HG02840 (cell line): ENCODE measurements at regions not wholly inside any gene's neighbourhood (a gene's known extent, or its start where the extent isn't known, plus 50 kb on each side); places are given as distances from the start of the nearest gene placed in this dataset.

Experiments
- ATAC-seq: cut with Tn5 transposase; IDR thresholded peaks from one replicate; pipeline ENCODE4 v1.9.1; 2021; ENCODE audit warnings: mild to moderate bottlenecking, moderate library complexity, moderate number of reproducible peaks; ENCODE audit not compliant: unreplicated experiment, low FRiP score

- no peak for ATAC-seq
Measured at GRCh38 chr13:106246242-106246641, 289.2 kb downstream of the EFNB2 start.

DNA sequence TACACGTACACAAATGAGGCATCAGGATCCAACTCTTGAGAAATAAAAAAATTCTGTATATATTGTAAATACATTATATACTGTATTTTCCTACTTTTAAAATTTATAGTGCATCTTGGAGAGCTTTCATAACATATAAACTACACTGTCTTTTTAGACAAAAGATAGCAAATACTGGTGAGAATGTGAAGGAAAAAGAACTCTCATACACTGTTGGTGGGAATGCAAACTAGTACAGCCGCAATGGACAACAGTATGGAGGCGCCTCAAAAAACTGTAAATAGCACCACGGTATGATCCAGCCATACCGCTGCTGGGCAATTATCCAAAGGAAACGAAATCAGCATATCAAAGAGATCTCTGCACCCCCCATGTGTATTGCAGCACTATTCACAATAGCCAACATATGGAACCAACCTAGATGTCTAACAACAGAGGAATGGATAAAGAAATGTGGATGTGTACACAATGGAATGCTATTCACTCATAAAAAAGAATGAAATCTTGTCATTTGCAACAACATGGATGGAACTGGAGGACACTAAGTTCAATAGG is 292.4 kb downstream of the EFNB2 start:
- ATAC-seq: no peak

DNA sequence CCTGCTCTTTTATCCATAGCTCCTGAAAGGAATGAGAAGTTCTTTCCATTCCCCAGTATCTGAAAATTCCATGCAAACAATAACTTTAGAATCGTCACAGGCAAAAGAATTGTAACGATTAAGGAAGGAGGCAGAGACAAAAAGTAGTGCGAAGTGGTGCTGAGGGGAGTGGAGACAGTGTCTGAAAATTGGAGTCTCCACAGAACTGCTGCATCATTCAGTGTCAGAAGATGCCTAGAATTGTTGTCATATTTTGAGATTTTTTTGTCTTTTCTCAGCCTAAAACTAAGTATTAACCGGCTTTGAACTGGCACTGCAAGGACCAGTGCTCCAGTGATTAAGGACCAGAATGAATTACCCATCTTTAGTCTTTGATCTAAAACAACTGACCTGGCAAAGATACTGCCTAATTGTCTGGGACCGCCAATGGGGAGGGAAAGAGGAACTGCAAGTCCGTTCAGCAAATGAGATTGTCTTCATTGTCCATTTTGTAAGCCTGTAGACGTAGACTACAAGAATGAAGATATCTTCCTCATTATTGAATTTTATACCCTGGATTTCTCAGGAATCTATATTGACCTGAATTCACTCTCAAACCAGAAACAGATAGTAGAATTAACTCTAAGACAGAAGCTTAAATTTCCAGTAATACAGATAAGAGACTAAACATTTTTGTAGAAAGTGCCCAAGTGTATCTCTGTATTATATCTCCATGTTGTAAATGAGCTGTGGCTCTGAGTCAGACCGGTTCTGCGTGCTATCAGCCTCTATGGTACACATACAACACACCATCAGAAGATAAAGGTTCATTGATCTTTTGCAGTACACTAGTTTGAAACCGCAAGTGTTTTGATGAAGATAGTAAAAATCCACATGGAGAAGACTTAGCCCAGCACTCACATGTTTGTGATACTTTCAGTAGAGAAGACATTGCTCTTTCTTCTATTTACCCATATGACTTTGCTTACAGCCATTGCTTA is 293.2 kb downstream of the EFNB2 start:
- no peak for ATAC-seq

- ATAC-seq: no peak
Measured at GRCh38 chr13:106238690-106239089, 296.8 kb downstream of the EFNB2 start.

DNA sequence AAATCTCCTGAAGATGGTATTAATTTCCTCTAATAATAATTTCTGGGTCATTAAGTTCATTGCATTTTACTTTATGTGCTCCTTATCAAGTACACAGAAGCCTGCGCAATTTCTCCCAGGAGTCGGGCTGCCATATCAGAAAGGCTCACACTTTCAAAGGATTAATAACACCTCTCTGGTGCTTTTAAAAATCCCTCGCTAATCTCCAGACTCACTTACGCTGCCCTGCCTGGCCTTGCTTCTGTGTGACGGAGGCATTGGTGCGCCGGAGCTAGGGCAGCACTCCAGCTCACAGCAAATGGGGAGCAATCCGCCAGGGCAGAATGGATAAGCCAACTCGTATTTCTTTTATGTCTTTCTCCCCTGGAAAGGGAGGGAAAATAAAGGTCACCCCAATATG is 300.8 kb downstream of the EFNB2 start:
- ATAC-seq: no peak

GRCh38 chr13:106233134-106233735 is 302.2 kb downstream of the EFNB2 start:
- no peak for ATAC-seq

DNA sequence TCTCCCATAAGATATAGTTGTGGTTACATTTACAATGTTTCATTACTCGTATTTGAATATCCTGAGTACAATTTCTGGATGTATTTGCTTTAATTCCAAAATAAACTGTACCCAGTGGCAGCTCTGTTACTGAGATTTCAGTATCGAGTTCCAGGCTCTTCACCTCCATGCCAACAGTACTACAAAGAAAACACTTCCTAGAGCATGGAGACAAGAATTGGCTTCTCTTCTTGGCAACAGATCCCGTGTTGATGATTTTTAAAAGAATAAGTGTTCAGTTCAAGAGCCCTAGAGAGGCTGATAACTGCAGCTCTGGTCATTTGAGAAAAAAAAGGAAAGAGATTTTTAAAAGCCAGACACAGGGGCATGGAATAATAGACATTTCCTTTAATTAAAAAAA is 302.8 kb downstream of the EFNB2 start:
- ATAC-seq: no peak

DNA sequence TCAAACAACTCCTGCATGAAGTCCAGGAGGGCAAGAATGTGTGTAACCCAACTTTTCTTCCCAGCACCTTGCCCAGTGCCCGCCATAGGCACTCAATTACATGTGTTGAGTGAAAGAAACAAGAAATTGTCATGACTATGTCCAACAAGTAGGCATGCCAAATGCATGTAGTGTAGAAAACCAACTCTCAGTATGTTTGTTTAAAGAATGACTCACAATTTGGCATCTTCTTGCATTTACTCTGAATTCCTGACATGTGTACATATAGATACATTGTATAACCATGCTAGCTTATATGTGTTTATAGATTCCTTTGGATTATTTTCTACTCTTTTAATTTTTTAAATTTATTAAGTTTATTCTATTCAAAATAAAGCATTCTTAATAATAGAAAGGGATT is 305.0 kb downstream of the EFNB2 start:
- ATAC-seq: no peak

- ATAC-seq: no peak
Measured at GRCh38 chr13:106225126-106225525, 310.3 kb downstream of the EFNB2 start.

DNA sequence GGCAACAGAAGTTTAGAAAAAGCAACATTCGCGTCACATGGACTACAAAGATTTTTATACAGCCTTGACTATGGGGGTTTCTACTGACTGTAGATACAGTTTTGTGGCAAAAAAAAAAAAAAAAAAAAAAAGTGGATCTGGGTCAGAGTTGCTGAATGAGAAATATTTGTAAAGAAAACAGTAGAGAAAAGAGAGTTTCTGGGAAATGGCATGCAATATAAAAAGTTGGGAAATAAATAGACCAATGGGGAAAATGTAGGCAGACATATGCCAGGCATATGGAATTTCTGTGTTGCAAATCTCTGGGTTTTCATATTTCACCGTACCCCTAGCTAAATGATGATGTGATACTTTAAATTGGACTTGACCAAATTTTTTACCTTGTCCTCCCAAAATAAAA is 315.3 kb downstream of the EFNB2 start:
- no peak for ATAC-seq

DNA sequence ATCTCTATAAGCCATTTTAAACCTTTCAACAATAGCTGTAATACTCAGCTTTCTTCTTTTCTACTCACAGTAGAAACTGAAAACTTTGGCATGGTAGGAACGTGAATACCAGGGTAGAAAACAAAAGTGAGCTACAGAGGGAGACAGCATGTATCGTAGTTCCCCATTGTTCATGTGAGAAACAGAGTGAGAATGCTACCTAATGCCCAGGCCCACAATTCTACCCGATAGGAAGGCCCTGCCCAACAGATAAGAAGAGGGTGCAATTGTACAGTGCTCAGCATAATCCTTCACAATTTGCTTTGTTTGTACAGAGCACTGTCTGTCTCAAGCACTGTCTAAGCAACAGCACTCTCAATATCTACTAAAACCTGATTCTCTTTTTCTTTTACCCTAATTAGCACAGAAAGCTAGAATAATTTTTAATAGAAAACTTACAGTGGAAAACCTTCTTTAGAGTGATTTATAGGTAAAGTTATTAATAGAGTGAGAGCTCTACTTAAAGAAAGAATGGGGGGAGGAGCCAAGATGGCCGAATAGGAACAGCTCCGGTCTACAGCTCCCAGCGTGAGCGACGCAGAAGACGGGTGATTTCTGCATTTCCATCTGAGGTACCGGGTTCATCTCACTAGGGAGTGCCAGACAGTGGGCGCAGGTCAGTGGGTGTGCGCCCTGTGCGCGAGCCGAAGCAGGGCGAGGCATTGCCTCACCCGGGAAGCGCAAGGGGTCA is 322.3 kb downstream of the EFNB2 start:
- ATAC-seq: no peak

- ATAC-seq: no peak
Measured at GRCh38 chr13:106212386-106213010, 323.0 kb downstream of the EFNB2 start.

GRCh38 chr13:106210324-106210723 is 325.1 kb downstream of the EFNB2 start:
- ATAC-seq: no peak

GRCh38 chr13:106205871-106206270 is 329.6 kb downstream of the EFNB2 start:
- ATAC-seq: no peak

- no peak for ATAC-seq
Measured at GRCh38 chr13:106197496-106197895, 338.0 kb downstream of the EFNB2 start.

GRCh38 chr13:106187501-106188095 is 347.9 kb downstream of the EFNB2 start:
- ATAC-seq: no peak

DNA sequence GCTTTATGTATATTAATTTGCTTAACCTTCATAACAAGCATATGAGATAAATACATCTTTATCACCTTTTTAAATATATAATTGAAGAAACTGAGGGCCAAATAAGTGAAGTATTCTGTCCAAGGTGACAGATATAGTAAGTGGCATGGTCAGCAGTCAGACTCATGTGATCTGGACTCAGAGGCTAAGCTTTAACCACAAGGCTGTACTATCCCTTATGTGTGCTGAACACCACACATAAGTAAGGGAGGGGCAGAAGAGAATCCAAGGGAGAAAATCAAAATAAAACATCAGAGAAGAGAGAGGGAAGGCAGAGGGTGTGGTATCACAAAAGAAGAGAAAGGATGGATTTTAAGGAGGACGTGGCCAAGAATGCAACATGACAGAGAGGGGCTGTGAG is 348.4 kb downstream of the EFNB2 start:
- ATAC-seq: no peak

DNA sequence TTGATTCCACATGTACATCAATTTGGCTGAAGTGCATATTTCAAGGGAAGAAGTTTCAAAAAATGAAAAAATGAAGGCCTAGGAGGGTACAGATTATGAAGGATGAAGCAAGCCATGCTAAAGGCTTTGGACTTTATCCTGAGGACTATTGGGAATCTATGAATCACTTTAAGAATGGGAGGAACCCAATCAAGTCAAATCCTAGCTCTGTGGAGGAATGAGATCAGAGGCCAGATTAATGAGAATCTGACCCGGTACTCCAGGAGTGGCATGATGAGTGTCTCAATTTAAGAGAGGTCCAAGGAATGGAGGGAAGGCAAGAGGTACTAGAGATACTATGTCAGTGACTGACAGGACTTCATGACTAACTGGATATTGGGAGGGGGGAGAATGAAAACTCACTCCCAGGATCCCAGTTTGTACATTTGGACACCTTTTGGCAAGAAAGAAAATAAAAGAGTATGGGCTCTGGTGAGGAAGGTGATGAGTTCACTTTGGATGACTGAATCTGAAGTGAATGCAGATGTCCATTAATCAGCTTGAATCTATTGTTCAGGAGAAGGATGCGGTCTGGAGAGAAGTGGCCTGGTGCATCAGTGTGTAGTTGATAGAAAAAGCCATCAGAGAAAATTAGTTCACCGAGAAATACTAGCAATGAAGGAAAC is 349.0 kb downstream of the EFNB2 start:
- no peak for ATAC-seq

GRCh38 chr13:106184790-106185189 is 350.7 kb downstream of the EFNB2 start:
- no peak for ATAC-seq
